Neural progenitor cell (in vitro differentiated cells): ENCODE measurements at regions not wholly inside any gene's neighbourhood (a gene's known extent, or its start where the extent isn't known, plus 50 kb on each side); places are given as distances from the start of the nearest gene placed in this dataset.

ENCODE experiments used
- CTCF ChIP-seq: fragments of 200-600 bp; sonication (generic); IDR thresholded peaks from 2 replicates; pipeline ENCODE4 v1.5.1; 2017; ENCODE audit warnings: antibody characterized with exemption, mild to moderate bottlenecking
- EZH2 ChIP-seq: fragments of 200-600 bp; sonication (generic); IDR thresholded peaks from 2 replicates; pipeline ENCODE4 v1.6.1; 2017; ENCODE audit warnings: antibody characterized with exemption, mild to moderate bottlenecking, moderate library complexity

GRCh38 chr2:146868051-146868450 is 976.8 kb upstream of the ACVR2A start:
- TF ChIP-seq EZH2 (no peak), CTCF (no peak)
